Nephron (organoid): ENCODE measurements at regions not wholly inside any gene's neighbourhood (a gene's known extent, or its start where the extent isn't known, plus 50 kb on each side); places are given as distances from the start of the nearest gene placed in this dataset.
A peak's percentile ranks its signal among the peaks of the same experiment; 100 is the strongest.

Experiments
- H3K27ac Mint-ChIP-seq, 3 experiments: 2 replicates each; pipeline ENCODE4 v1.8.0; 2020; ENCODE audit warnings: mixed read lengths in 3 of 3, mild to moderate bottlenecking in 2 of 3, moderate library complexity in 1 of 3
- H3K27me3 Mint-ChIP-seq: 2 replicates; pipeline ENCODE4 v1.8.0; 2021; ENCODE audit warnings: low read depth, mild to moderate bottlenecking, moderate library complexity, mixed read lengths
- H3K36me3 Mint-ChIP-seq: 2 replicates; pipeline ENCODE4 v1.8.0; 2020; ENCODE audit warnings: low read depth, mixed read lengths
- H3K4me1 Mint-ChIP-seq: 2 replicates; pipeline ENCODE4 v1.8.0; 2020; ENCODE audit warnings: mixed read lengths
- H3K4me3 Mint-ChIP-seq, 3 experiments: 2 replicates each; pipeline ENCODE4 v1.8.0; 2020; ENCODE audit warnings: mild to moderate bottlenecking in 3 of 3, mixed read lengths in 3 of 3, moderate library complexity in 2 of 3
- H3K9me3 Mint-ChIP-seq: 2 replicates; pipeline ENCODE4 v1.8.0; 2020; ENCODE audit warnings: mixed read lengths
- CTCF ChIP-seq, 3 experiments: fragments of 200-600 bp; sonication (generic); IDR thresholded peaks; one replicate each; pipeline ENCODE4 v1.5.0; 2021; ENCODE audit warnings: antibody characterized with exemption in 3 of 3; ENCODE audit not compliant: unreplicated experiment in 3 of 3

GRCh38 chr9:119968836-119969707 is 599.8 kb upstream of the BRINP1 start:
- peaks cover under 1% of the 10 kb centered on the region for H3K4me1 Mint-ChIP-seq
- no peak overlapping the region for H3K4me3 Mint-ChIP-seq
- no peak overlapping the region for H3K27ac Mint-ChIP-seq
- H3K9me3 Mint-ChIP-seq, result no peaks in the 10 kb centered on the region
- H3K27me3 Mint-ChIP-seq, result peaks cover 18% of the 10 kb centered on the region
- no peaks in the 10 kb centered on the region for H3K36me3 Mint-ChIP-seq
- TF ChIP-seq CTCF (IDR thresholded peaks at IDR 0.05; ENCODE audit: unreplicated experiment in 3 of 3), result peak; percentile 91 to 96 (median 92)

- TF ChIP-seq CTCF (IDR thresholded peaks at IDR 0.05; ENCODE audit: unreplicated experiment in 3 of 3), result no peak
- Mint-ChIP-seq H3K36me3 (no peaks in the 10 kb centered on the region), H3K9me3 (no peaks in the 10 kb centered on the region), H3K27me3 (peaks cover 25% of the 10 kb centered on the region), H3K4me1 (peaks cover 10% of the 10 kb centered on the region), H3K27ac (no peak overlapping the region), H3K4me3 (no peak overlapping the region)
Measured at GRCh38 chr9:119967867-119968535, 598.8 kb upstream of the BRINP1 start.

- peak overlapping the region in 2 of 3 experiments; percentile 10 to 48 for H3K27ac Mint-ChIP-seq
- peaks cover 13% of the 10 kb centered on the region for H3K4me1 Mint-ChIP-seq
- H3K9me3 Mint-ChIP-seq, result no peaks in the 10 kb centered on the region
- TF ChIP-seq CTCF (IDR thresholded peaks at IDR 0.05; ENCODE audit: unreplicated experiment in 3 of 3), result no peak
- peaks cover 29% of the 10 kb centered on the region for H3K27me3 Mint-ChIP-seq
- no peak overlapping the region for H3K4me3 Mint-ChIP-seq
- no peaks in the 10 kb centered on the region for H3K36me3 Mint-ChIP-seq
Measured at GRCh38 chr9:119963798-119964372, 594.6 kb upstream of the BRINP1 start.

- Mint-ChIP-seq H3K36me3 (no peaks in the 10 kb centered on the region), H3K4me3 (no peak overlapping the region), H3K27me3 (peaks cover 27% of the 10 kb centered on the region), H3K4me1 (peaks cover 13% of the 10 kb centered on the region), H3K9me3 (no peaks in the 10 kb centered on the region), H3K27ac (peak overlapping the region in 2 of 3 experiments; percentile 10 to 48)
- TF ChIP-seq CTCF (IDR thresholded peaks at IDR 0.05; ENCODE audit: unreplicated experiment in 3 of 3), result no peak
Measured at GRCh38 chr9:119963258-119963797, 594.1 kb upstream of the BRINP1 start.

GRCh38 chr9:119961774-119962424 is 592.7 kb upstream of the BRINP1 start:
- TF ChIP-seq CTCF (IDR thresholded peaks at IDR 0.05; ENCODE audit: unreplicated experiment in 3 of 3), result peak; percentile 61 to 64 (median 62)
- no peaks in the 10 kb centered on the region for H3K9me3 Mint-ChIP-seq
- peaks cover 13% of the 10 kb centered on the region for H3K4me1 Mint-ChIP-seq
- H3K27me3 Mint-ChIP-seq, result peaks cover 22% of the 10 kb centered on the region
- H3K36me3 Mint-ChIP-seq, result no peaks in the 10 kb centered on the region
- no peak overlapping the region for H3K27ac Mint-ChIP-seq
- no peak overlapping the region for H3K4me3 Mint-ChIP-seq
